A673 (cell line): ENCODE measurements at regions not wholly inside any gene's neighbourhood (a gene's known extent, or its start where the extent isn't known, plus 50 kb on each side); places are given as distances from the start of the nearest gene placed in this dataset.

Source experiments
- BruUV-seq: library from RNA; stranded (reverse); fragments of 400-500 nt; replicated peaks from 2 replicates; lab custom pipeline; 2021; lab: Mats Ljungman, UMichigan
- CTCF ChIA-PET: fragments of 300-600 bp; sonication (Branson Sonifier 250); formaldehyde crosslinking; loops from one replicate; lab custom pipeline; 2022; ENCODE audit warnings: antibody characterized with exemption; lab: Charles Lee
- POLR2A ChIA-PET: fragments of 300-600 bp; sonication (Branson Sonifier 250); formaldehyde crosslinking; loops from one replicate; lab custom pipeline; 2022; ENCODE audit warnings: antibody characterized with exemption; ENCODE audit not compliant: low non-redundant PET; lab: Charles Lee
- DNase-seq: peaks from one replicate; pipeline ENCODE4 v3.0.0-alpha.2; 2015; ENCODE audit warnings: low spot score
- H3K27ac ChIP-seq: fragments of 200-600 bp; sonication (generic); 2 replicates; pipeline ENCODE4 v1.5.1; 2016; ENCODE audit warnings: mixed run types, low read depth, mild to moderate bottlenecking, mixed read lengths, antibody characterized with exemption, low read length; ENCODE audit not compliant: poor library complexity, severe bottlenecking
- H3K27me3 ChIP-seq: fragments of 200-600 bp; sonication (generic); replicated peaks from 2 replicates; pipeline ENCODE4 v1.6.1; 2017; ENCODE audit warnings: mixed run types, low read depth, mild to moderate bottlenecking, mixed read lengths, antibody characterized with exemption, low read length; ENCODE audit not compliant: insufficient read depth, poor library complexity
- H3K36me3 ChIP-seq: fragments of 200-600 bp; sonication (generic); 2 replicates; pipeline ENCODE4 v1.6.1; 2016; ENCODE audit warnings: mixed run types, mild to moderate bottlenecking, mixed read lengths, antibody characterized with exemption, low read length; ENCODE audit not compliant: insufficient read depth, poor library complexity, severe bottlenecking
- H3K4me1 ChIP-seq: fragments of 200-600 bp; sonication (generic); 2 replicates; pipeline ENCODE4 v1.6.1; 2017; ENCODE audit warnings: mixed run types, mild to moderate bottlenecking, mixed read lengths, antibody characterized with exemption, low read length; ENCODE audit not compliant: insufficient read depth, poor library complexity, severe bottlenecking
- H3K4me3 ChIP-seq: fragments of 200-600 bp; sonication (generic); 2 replicates; pipeline ENCODE4 v1.5.1; 2016; ENCODE audit warnings: low read depth, mixed run types, mild to moderate bottlenecking, mixed read lengths, low read length; ENCODE audit not compliant: poor library complexity, severe bottlenecking
- H3K9me3 ChIP-seq: fragments of 200-600 bp; sonication (generic); 2 replicates; pipeline ENCODE4 v1.6.1; 2016; ENCODE audit warnings: mixed run types, low read depth, mild to moderate bottlenecking, mixed read lengths, antibody characterized with exemption, low read length; ENCODE audit not compliant: poor library complexity, severe bottlenecking
- CTCF ChIP-seq: fragments of 300-800, 200-600 bp; sonication (generic); conservative IDR thresholded peaks from 2 replicates; pipeline ENCODE4 v1.5.1; 2017; ENCODE audit warnings: low read depth, mild to moderate bottlenecking, antibody characterized with exemption, low read length, moderate library complexity, mixed read lengths
- EZH2 ChIP-seq: fragments of 200-600 bp; sonication (generic); IDR thresholded peaks from 2 replicates; pipeline ENCODE4 v1.6.1; 2017; ENCODE audit warnings: borderline replicate concordance, low read depth, mild to moderate bottlenecking, mixed read lengths, antibody characterized with exemption, low read length; ENCODE audit not compliant: poor library complexity, severe bottlenecking
- intact Hi-C: fragments of 100-400 bp; cut with micrococcal nuclease; formaldehyde crosslinking; loops from one replicate; pipeline ENCODE4 v1.10.0; 2022; ENCODE audit not compliant: unreplicated experiment

- H3K27me3 ChIP-seq: no peaks in the 10 kb centered on the region
- no TSS peak for BruUV-seq
- TF ChIP-seq EZH2 (no peak), CTCF (no peak)
- no peak overlapping the region for H3K4me3 ChIP-seq
- DNase-seq: no peak
- POLR2A ChIA-PET: no interaction called here
- H3K27ac ChIP-seq: no peak overlapping the region
- no peaks in the 10 kb centered on the region for H3K36me3 ChIP-seq
- no peaks in the 10 kb centered on the region for H3K4me1 ChIP-seq
- H3K9me3 ChIP-seq: no peaks in the 10 kb centered on the region
- intact Hi-C loops: no loop called here
- CTCF ChIA-PET: interaction anchor here (0.6 kb wide), 1 partner anchor 731 kb away, joined by 4 read pairs; no protein-coding TSS in a partner anchor
These were observed 542.8 kb downstream of the RFC3 start for GRCh38 chr13:34360702-34361101.

GRCh38 chr13:34361560-34361959 is 543.6 kb downstream of the RFC3 start:
- DNase-seq: no peak
- no peaks in the 10 kb centered on the region for H3K36me3 ChIP-seq

GRCh38 chr13:34363266-34363665 is 545.3 kb downstream of the RFC3 start:
- ChIA-PET POLR2A (no interaction called here), CTCF (no interaction called here)
- intact Hi-C loops: no loop called here

More at GRCh38 chr13:34361560-34361959, 543.6 kb downstream of the RFC3 start:
- H3K4me1 ChIP-seq: no peaks in the 10 kb centered on the region
- no TSS peak for BruUV-seq
- ChIA-PET POLR2A (no interaction called here), CTCF (no interaction called here)
- H3K4me3 ChIP-seq: no peak overlapping the region
- H3K9me3 ChIP-seq: no peaks in the 10 kb centered on the region
- H3K27ac ChIP-seq: no peak overlapping the region
- TF ChIP-seq CTCF: no peak
- no peak for TF ChIP-seq EZH2
- intact Hi-C loops: no loop called here
- H3K27me3 ChIP-seq: no peaks in the 10 kb centered on the region

More at GRCh38 chr13:34363266-34363665, 545.3 kb downstream of the RFC3 start:
- DNase-seq: no peak
- TF ChIP-seq EZH2: no peak
- no peak for TF ChIP-seq CTCF
- no peak overlapping the region for H3K4me3 ChIP-seq
- H3K27me3 ChIP-seq: no peaks in the 10 kb centered on the region
- H3K36me3 ChIP-seq: no peaks in the 10 kb centered on the region
- no peaks in the 10 kb centered on the region for H3K9me3 ChIP-seq
- no TSS peak for BruUV-seq
- H3K27ac ChIP-seq: no peak overlapping the region
- H3K4me1 ChIP-seq: no peaks in the 10 kb centered on the region
